ENCODE measurements at regions not wholly inside any gene's neighbourhood (a gene's known extent, or its start where the extent isn't known, plus 50 kb on each side); places are given as distances from the start of the nearest gene placed in this dataset.
"Not testable (repeated sequence)": the region's sequence is repeated elsewhere in the genome, so short reads cannot be mapped to it uniquely, and the experiment has no call there.

GRCh38 chr9:30935730-30936129 lies 1448.7 kb upstream of the ACO1 start:
- TF ChIP-seq CTCF (IDR thresholded peaks at IDR 0.05; ENCODE audit: low read length) (no peak), EZH2 (IDR thresholded peaks at IDR 0.05; ENCODE audit: borderline replicate concordance, low read length) (no peak)
- Histone ChIP-seq H3K4me1 (ENCODE audit: insufficient read depth, low read length, severe bottlenecking) (no peaks in the 10 kb centered on the region), H4K20me1 (ENCODE audit: insufficient read depth, low read length) (no peaks in the 10 kb centered on the region), H3K36me3 (ENCODE audit: insufficient read depth, low read length) (no peaks in the 10 kb centered on the region), H3K9me3 (ENCODE audit: low read length) (no peaks in the 10 kb centered on the region), H3K4me3 (ENCODE audit: low read depth, low read length, poor library complexity, severe bottlenecking) (no peak overlapping the region), H3F3A (ENCODE audit: insufficient read depth, low read length) (no peaks in the 10 kb centered on the region), H3K27me3 (ENCODE audit: insufficient read depth, low read length) (no peaks in the 10 kb centered on the region), H3K9ac (ENCODE audit: low read length) (no peak overlapping the region), H3K4me2 (ENCODE audit: low read length) (no peak overlapping the region), H3K79me2 (ENCODE audit: insufficient read depth, low read length) (no peaks in the 10 kb centered on the region), H3K27ac (ENCODE audit: low read depth, low read length, poor library complexity, severe bottlenecking) (no peak overlapping the region), H2AFZ (ENCODE audit: low read length) (no peak overlapping the region), H3K9me2 (ENCODE audit: low read depth, low read length) (no peaks in the 10 kb centered on the region)

- H3K36me3 ChIP-seq (ENCODE audit: insufficient read depth, low read length): no peaks in the 10 kb centered on the region
Measured at GRCh38 chr9:30937106-30937505, 1447.3 kb upstream of the ACO1 start.

GRCh38 chr9:30942852-30943251 lies 1441.6 kb upstream of the ACO1 start:
- H3K9me2 ChIP-seq (ENCODE audit: low read depth, low read length); H3K4me2 ChIP-seq (ENCODE audit: low read length); H3K9me3 ChIP-seq (ENCODE audit: low read length); H4K20me1 ChIP-seq (ENCODE audit: insufficient read depth, low read length); H3K36me3 ChIP-seq (ENCODE audit: insufficient read depth, low read length); H3K4me3 ChIP-seq (ENCODE audit: low read depth, low read length, poor library complexity, severe bottlenecking); H3K4me1 ChIP-seq (ENCODE audit: insufficient read depth, low read length, severe bottlenecking); H3K27ac ChIP-seq (ENCODE audit: low read depth, low read length, poor library complexity, severe bottlenecking); H2AFZ ChIP-seq (ENCODE audit: low read length); H3K79me2 ChIP-seq (ENCODE audit: insufficient read depth, low read length); H3F3A ChIP-seq (ENCODE audit: insufficient read depth, low read length); H3K9ac ChIP-seq (ENCODE audit: low read length); H3K27me3 ChIP-seq (ENCODE audit: insufficient read depth, low read length): not testable (repeated sequence)

More at GRCh38 chr9:30937106-30937505, 1447.3 kb upstream of the ACO1 start:
- no peak for TF ChIP-seq EZH2 (IDR thresholded peaks at IDR 0.05; ENCODE audit: borderline replicate concordance, low read length)
- no peak for TF ChIP-seq CTCF (IDR thresholded peaks at IDR 0.05; ENCODE audit: low read length)
- Histone ChIP-seq H3K79me2 (ENCODE audit: insufficient read depth, low read length) (no peaks in the 10 kb centered on the region), H3K9me3 (ENCODE audit: low read length) (no peaks in the 10 kb centered on the region), H3K27me3 (ENCODE audit: insufficient read depth, low read length) (no peaks in the 10 kb centered on the region), H2AFZ (ENCODE audit: low read length) (no peak overlapping the region), H3K27ac (ENCODE audit: low read depth, low read length, poor library complexity, severe bottlenecking) (no peak overlapping the region), H3K9me2 (ENCODE audit: low read depth, low read length) (no peaks in the 10 kb centered on the region), H3K4me3 (ENCODE audit: low read depth, low read length, poor library complexity, severe bottlenecking) (no peak overlapping the region), H3K4me2 (ENCODE audit: low read length) (no peak overlapping the region), H3K9ac (ENCODE audit: low read length) (no peak overlapping the region), H3K4me1 (ENCODE audit: insufficient read depth, low read length, severe bottlenecking) (no peaks in the 10 kb centered on the region), H3F3A (ENCODE audit: insufficient read depth, low read length) (no peaks in the 10 kb centered on the region), H4K20me1 (ENCODE audit: insufficient read depth, low read length) (no peaks in the 10 kb centered on the region)

GRCh38 chr9:30943446-30944224 lies 1440.8 kb upstream of the ACO1 start:
- H3K4me3 ChIP-seq (ENCODE audit: low read depth, low read length, poor library complexity, severe bottlenecking): no peak overlapping the region
- no peaks in the 10 kb centered on the region for H3K36me3 ChIP-seq (ENCODE audit: insufficient read depth, low read length)
- H4K20me1 ChIP-seq (ENCODE audit: insufficient read depth, low read length): no peaks in the 10 kb centered on the region
- no peak overlapping the region for H2AFZ ChIP-seq (ENCODE audit: low read length)
- H3K4me1 ChIP-seq (ENCODE audit: insufficient read depth, low read length, severe bottlenecking): no peaks in the 10 kb centered on the region
- H3K9ac ChIP-seq (ENCODE audit: low read length): no peak overlapping the region
- no peak overlapping the region for H3K4me2 ChIP-seq (ENCODE audit: low read length)
- no peaks in the 10 kb centered on the region for H3K9me3 ChIP-seq (ENCODE audit: low read length)
- no peak overlapping the region for H3K27ac ChIP-seq (ENCODE audit: low read depth, low read length, poor library complexity, severe bottlenecking)
- TF ChIP-seq EZH2 (IDR thresholded peaks at IDR 0.05; ENCODE audit: borderline replicate concordance, low read length): no peak
- H3K79me2 ChIP-seq (ENCODE audit: insufficient read depth, low read length): no peaks in the 10 kb centered on the region
- no peaks in the 10 kb centered on the region for H3K27me3 ChIP-seq (ENCODE audit: insufficient read depth, low read length)
- no peaks in the 10 kb centered on the region for H3F3A ChIP-seq (ENCODE audit: insufficient read depth, low read length)
- H3K9me2 ChIP-seq (ENCODE audit: low read depth, low read length): no peaks in the 10 kb centered on the region
